PC-9 (cell line): ENCODE measurements at regions not wholly inside any gene's neighbourhood (a gene's known extent, or its start where the extent isn't known, plus 50 kb on each side); places are given as distances from the start of the nearest gene placed in this dataset.

Experiments
- CTCF ChIP-seq: fragments of 200-600 bp; sonication (generic); conservative IDR thresholded peaks from 2 replicates; pipeline ENCODE4 v1.6.1; 2017; ENCODE audit warnings: mixed run types, antibody characterized with exemption, mild to moderate bottlenecking, moderate library complexity
- EZH2 ChIP-seq: fragments of 200-600 bp; sonication (generic); IDR thresholded peaks from 2 replicates; pipeline ENCODE4 v1.8.0; 2017; ENCODE audit warnings: antibody characterized with exemption, low read depth

- no peak for TF ChIP-seq EZH2
- no peak for TF ChIP-seq CTCF
Observed at GRCh38 chr10:61139592-61139953, 195.6 kb upstream of the RHOBTB1 start.
